RWPE1 (cell line): ENCODE measurements at regions not wholly inside any gene's neighbourhood (a gene's known extent, or its start where the extent isn't known, plus 50 kb on each side); places are given as distances from the start of the nearest gene placed in this dataset.
A peak's percentile ranks its signal among the peaks of the same experiment; 100 is the strongest.

Experiments
- CTCF ChIA-PET: fragments of 350-600 bp; sonication (Branson Sonifier 250); formaldehyde crosslinking; extraction: SDS; loops from one replicate; lab custom pipeline; 2021; lab: Yijun Ruan, JAX
- POLR2A ChIA-PET: fragments of 400-600 bp; formaldehyde crosslinking; extraction: SDS; loops from one replicate; lab custom pipeline; 2020; ENCODE audit warnings: antibody characterized with exemption; ENCODE audit not compliant: low non-redundant PET; lab: Yijun Ruan, JAX
- DNase-seq: peaks from one replicate; pipeline ENCODE4 v3.0.0; 2012; ENCODE audit warnings: low spot score
- H3K27ac ChIP-seq: fragments of 450-650 bp; 2 replicates; pipeline ENCODE4 v1.5.1; 2017
- TF ChIP-seq, protein P1 (sequence below): fragments of 450-650 bp; conservative IDR thresholded peaks from 2 replicates; pipeline ENCODE4 v1.5.1; 2017; ENCODE audit warnings: low read depth, mild to moderate bottlenecking

DNA sequence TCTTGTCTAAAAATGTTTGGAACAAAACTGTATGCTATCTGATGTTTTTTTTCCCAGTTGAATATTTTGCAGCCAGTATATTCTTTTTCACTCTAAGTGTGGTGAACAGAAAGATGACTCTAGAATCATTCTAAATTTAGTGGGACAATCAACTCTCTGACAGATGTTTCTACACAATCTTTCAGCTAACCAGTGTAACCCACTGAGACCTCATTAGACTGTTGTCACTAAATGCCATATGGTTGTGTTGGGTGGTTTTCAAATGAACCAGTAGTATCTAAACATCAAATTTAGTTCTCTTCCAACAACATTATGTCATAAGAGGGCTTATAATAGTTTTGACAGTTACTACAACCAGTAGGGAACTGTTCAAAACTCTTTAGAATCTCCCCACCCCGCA is 129.6 kb upstream of the PRLR start:
- TF ChIP-seq, protein P1, sequence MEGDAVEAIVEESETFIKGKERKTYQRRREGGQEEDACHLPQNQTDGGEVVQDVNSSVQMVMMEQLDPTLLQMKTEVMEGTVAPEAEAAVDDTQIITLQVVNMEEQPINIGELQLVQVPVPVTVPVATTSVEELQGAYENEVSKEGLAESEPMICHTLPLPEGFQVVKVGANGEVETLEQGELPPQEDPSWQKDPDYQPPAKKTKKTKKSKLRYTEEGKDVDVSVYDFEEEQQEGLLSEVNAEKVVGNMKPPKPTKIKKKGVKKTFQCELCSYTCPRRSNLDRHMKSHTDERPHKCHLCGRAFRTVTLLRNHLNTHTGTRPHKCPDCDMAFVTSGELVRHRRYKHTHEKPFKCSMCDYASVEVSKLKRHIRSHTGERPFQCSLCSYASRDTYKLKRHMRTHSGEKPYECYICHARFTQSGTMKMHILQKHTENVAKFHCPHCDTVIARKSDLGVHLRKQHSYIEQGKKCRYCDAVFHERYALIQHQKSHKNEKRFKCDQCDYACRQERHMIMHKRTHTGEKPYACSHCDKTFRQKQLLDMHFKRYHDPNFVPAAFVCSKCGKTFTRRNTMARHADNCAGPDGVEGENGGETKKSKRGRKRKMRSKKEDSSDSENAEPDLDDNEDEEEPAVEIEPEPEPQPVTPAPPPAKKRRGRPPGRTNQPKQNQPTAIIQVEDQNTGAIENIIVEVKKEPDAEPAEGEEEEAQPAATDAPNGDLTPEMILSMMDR, result no peak
- ChIA-PET POLR2A (no interaction called here), CTCF (no interaction called here)
- H3K27ac ChIP-seq, result no peak overlapping the region
- no peak for DNase-seq

DNA sequence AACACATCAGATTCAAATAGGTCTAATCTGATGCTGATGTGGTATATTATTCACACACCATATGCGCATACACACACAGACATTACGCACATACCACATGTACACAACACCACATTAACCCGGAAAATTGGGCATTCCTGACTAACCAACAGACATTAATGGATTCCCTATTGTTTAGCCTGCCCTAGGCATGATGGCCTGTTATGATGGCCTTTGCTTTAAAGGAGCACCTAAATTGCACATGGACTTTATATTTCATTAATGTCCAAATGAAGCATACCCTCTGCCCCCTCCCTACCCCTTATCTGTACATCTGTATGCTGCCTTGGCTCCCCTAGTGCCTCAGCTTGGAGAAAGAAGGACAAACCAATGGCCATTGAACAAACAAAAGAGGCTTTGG is 127.7 kb upstream of the PRLR start:
- DNase-seq, result no peak
- POLR2A ChIA-PET, result no interaction called here
- no peak overlapping the region for H3K27ac ChIP-seq
- TF ChIP-seq, protein P1, result no peak
- CTCF ChIA-PET, result interaction anchor here (0.6 kb wide), 1 partner anchor 173 kb away, joined by 3 read pairs; no protein-coding TSS in a partner anchor

DNA sequence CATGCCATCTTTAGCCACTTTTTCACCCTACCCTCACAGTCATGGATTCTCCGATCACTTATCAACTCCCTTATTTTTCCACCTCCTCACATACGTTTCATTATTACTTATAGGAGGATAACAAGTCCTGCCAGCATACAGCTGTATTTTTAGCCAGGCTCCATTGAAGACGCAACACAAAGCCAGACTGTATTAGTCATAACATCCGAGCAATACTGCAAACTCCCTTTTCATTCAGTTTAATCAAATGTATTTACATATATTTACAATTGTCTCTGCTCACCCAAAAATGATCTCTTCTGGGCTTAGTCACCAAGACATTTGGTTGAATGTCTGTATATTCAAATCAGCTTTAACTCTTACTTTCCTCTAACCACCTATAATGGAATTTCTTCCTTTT is 126.4 kb upstream of the PRLR start:
- ChIA-PET POLR2A (no interaction called here), CTCF (no interaction called here)
- no peak for DNase-seq
- TF ChIP-seq, protein P1, result no peak
- no peak overlapping the region for H3K27ac ChIP-seq

DNA sequence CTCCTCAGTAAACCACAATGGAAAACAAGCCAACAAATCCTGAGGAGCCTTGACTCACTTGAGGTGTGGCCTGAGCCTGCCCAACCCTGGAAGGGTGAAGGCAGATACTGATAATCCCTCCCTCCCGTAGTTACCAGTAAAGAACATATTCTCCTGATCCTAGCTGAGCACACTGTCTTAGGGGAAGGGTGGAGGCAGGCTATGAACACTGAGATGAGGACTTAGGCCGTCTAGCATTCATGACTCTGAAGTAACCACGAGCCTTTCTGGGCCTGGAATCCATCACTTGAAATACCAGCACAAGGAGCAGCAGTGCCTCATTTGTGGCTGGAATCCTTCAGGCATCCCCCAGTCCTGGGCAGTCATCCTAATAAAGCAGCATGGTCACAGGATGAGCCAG is 124.5 kb upstream of the PRLR start:
- CTCF ChIA-PET, result interaction anchor here (0.7 kb wide), 1 partner anchor 15 kb away, joined by 4 read pairs; no protein-coding TSS in a partner anchor

DNA sequence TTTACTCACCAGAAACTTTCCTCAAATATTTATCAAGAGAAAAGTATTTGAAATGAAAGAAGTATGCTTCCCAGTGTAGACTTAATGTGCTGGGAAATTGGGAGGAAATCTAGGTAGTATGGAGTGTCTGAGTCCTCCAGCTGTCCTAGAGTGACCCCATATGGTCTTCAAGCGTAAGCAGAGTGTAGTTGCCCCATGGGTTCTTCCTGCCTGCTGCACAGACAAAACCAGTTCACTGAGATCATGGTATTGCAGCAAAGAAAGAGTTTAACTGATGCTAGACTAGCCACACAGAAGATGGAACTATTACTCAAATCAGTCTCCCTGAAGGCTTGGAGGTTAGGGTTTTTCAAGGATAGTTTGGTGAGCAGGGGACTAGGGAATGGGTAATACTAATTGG is 114.9 kb upstream of the PRLR start:
- no peak for DNase-seq
- no peak overlapping the region for H3K27ac ChIP-seq
- ChIA-PET POLR2A (no interaction called here), CTCF (no interaction called here)
- TF ChIP-seq, protein P1, result 0 out of 2 replicates have a peak, but pooled peaks have one; percentile 9

More for the DNA sequence above, 124.5 kb upstream of the PRLR start:
- TF ChIP-seq, protein P1, result no peak
- no peak overlapping the region for H3K27ac ChIP-seq
- POLR2A ChIA-PET, result no interaction called here
- peak; percentile 47 for DNase-seq

DNA sequence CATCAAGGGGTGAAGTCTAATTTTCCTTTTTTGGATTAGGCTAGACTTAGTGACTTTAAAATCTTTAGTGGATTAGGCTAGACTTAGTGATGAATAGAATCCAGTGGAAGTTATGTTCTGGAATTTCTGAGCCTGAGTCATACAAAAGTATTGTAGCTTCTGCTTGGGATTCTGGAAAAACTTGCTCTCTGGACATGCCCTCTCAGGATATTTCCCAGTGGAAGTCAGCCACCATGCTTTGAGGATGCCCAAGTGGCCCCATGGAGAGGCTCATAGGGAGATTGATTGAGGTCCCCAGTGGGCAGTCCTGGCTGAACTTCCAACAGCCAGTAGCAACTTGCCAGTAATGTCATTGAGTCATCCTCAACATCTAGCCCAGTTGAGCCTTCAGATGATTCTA is 112.4 kb upstream of the PRLR start:
- POLR2A ChIA-PET, result no interaction called here

More for the DNA sequence above, 112.4 kb upstream of the PRLR start:
- TF ChIP-seq, protein P1, result no peak
- peak; percentile 31 for DNase-seq
- H3K27ac ChIP-seq, result no peak overlapping the region
- CTCF ChIA-PET, result no interaction called here
